K562 (cell line): ENCODE measurements at regions not wholly inside any gene's neighbourhood (a gene's known extent, or its start where the extent isn't known, plus 50 kb on each side); places are given as distances from the start of the nearest gene placed in this dataset.
"Not testable (repeated sequence)": the region's sequence is repeated elsewhere in the genome, so short reads cannot be mapped to it uniquely, and the experiment has no call there.

ENCODE experiments used
- ATAC-seq: fragments of 200-7000 bp; cut with Tn5 transposase; 3 replicates; pipeline ENCODE4 v1.9.1; 2020; ENCODE audit warnings: moderate library complexity
- BruUV-seq: library from RNA; stranded (reverse); fragments of 400-500 nt; replicated peaks from 2 replicates; lab custom pipeline; 2021; lab: Mats Ljungman, UMichigan
- CTCF ChIA-PET: fragments of 300-600 bp; formaldehyde crosslinking; extraction: SDS; loops from one replicate; lab custom pipeline; 2021; ENCODE audit warnings: low intra/inter-chr PET ratio; lab: Yijun Ruan, JAX
- POLR2A ChIA-PET: fragments of 300-600, 350-650 bp; sonication (Branson Sonifier 250); formaldehyde crosslinking; extraction: SDS; loops from one replicate; lab custom pipeline; 2021; ENCODE audit warnings: antibody characterized with exemption, inconsistent platforms; lab: Yijun Ruan, JAX
- DNase-seq, 4 experiments: peaks; one replicate each; pipeline versions ENCODE4 v3.0.0 to v3.0.0-alpha.2; 2011 to 2018; ENCODE audit warnings: low spot score in 3 of 4, mixed read lengths in 3 of 4; ENCODE audit errors: extremely low read depth in 1 of 4
- FAIRE-seq: peaks from 2 replicates; lab custom pipeline; 2011; peaks lifted over from hg19 to GRCh38; lab: Jason Lieb, UNC
- H2AFZ ChIP-seq: 2 replicates; pipeline ENCODE4 v1.6.0; 2011; ENCODE audit warnings: low read depth, low read length, control low read depth, inconsistent platforms
- H3K27ac ChIP-seq: fragments of 200-600 bp; 3 replicates; pipeline ENCODE4 v1.8.0; 2011; ENCODE audit warnings: low read depth, mild to moderate bottlenecking, control low read depth, inconsistent platforms, low read length, moderate library complexity, mixed read lengths; ENCODE audit errors: extremely low read depth
- H3K27me3 ChIP-seq, 2 experiments: fragments of 300-600 bp in 1 of 2; 2 replicates in 1 of 2; 3 replicates in 1 of 2; pipeline versions ENCODE4 v1.6.0 to v1.8.0; 2011; ENCODE audit warnings: inconsistent platforms in 2 of 2, low read length in 2 of 2, mild to moderate bottlenecking in 1 of 2, mixed read lengths in 1 of 2, moderate library complexity in 1 of 2; ENCODE audit not compliant: control insufficient read depth in 2 of 2, insufficient read depth in 2 of 2
- H3K36me3 ChIP-seq: fragments of 300-600 bp; 3 replicates; pipeline ENCODE4 v1.8.0; 2011; ENCODE audit warnings: mild to moderate bottlenecking, low read length, inconsistent platforms; ENCODE audit not compliant: control insufficient read depth, insufficient read depth
- H3K4me1 ChIP-seq, 2 experiments: fragments of 200-600 bp in 1 of 2; replicated peaks in 1 of 2; 2 replicates in 1 of 2; 3 replicates in 1 of 2; pipeline versions ENCODE4 v1.5.1 to v1.8.0; 2011; ENCODE audit warnings: inconsistent platforms in 2 of 2, low read length in 2 of 2, mild to moderate bottlenecking in 1 of 2, mixed read lengths in 1 of 2, moderate library complexity in 1 of 2; ENCODE audit not compliant: control insufficient read depth in 2 of 2, insufficient read depth in 2 of 2
- H3K4me2 ChIP-seq: 2 replicates; pipeline ENCODE4 v1.6.1; 2011; ENCODE audit warnings: low read length, control low read depth, inconsistent platforms, mixed read lengths; ENCODE audit not compliant: insufficient read depth
- H3K4me3 ChIP-seq: fragments of 200-600 bp; sonication (generic), shearing (Covaris generic); 2 replicates; pipeline ENCODE4 v1.5.1; 2016; ENCODE audit warnings: control low read depth, inconsistent platforms
- H3K79me2 ChIP-seq: fragments of 200-600 bp; 3 replicates; pipeline ENCODE4 v1.8.0; 2011; ENCODE audit warnings: low read length, inconsistent platforms; ENCODE audit not compliant: control insufficient read depth, insufficient read depth
- H3K9ac ChIP-seq, 2 experiments: 2 replicates each; pipeline versions ENCODE4 v1.6.0 to v1.6.1; 2011; ENCODE audit warnings: low read depth in 2 of 2, low read length in 2 of 2, control low read depth in 1 of 2, inconsistent platforms in 1 of 2, mild to moderate bottlenecking in 1 of 2, mixed read lengths in 1 of 2; ENCODE audit not compliant: insufficient read depth in 1 of 2
- H3K9me1 ChIP-seq: one replicate; pipeline ENCODE4 v1.6.0; 2011; ENCODE audit warnings: inconsistent platforms, mild to moderate bottlenecking, low read length, moderate library complexity; ENCODE audit not compliant: control insufficient read depth, insufficient read depth
- H3K9me3 ChIP-seq: replicated peaks from 2 replicates; pipeline ENCODE4 v1.5.1; 2011; ENCODE audit warnings: low read depth, low read length, inconsistent platforms; ENCODE audit not compliant: control insufficient read depth, insufficient read depth
- H4K20me1 ChIP-seq: replicated peaks from 2 replicates; pipeline ENCODE4 v1.6.1; 2011; ENCODE audit warnings: low read length, inconsistent platforms, mixed read lengths; ENCODE audit not compliant: control insufficient read depth, insufficient read depth
- NKRF ChIP-seq: fragments of 450-650 bp; IDR thresholded peaks from 2 replicates; pipeline ENCODE4 v1.6.1; 2016; ENCODE audit warnings: borderline replicate concordance
- THRB ChIP-seq: fragments of 450-650 bp; formaldehyde crosslinking; conservative IDR thresholded peaks from 2 replicates; pipeline ENCODE4 v1.4.0; 2022; ENCODE audit warnings: mild to moderate bottlenecking, missing genetic modification characterization
- ZNF512 ChIP-seq: IDR thresholded peaks from 2 replicates; pipeline ENCODE4 v1.6.1; 2016; ENCODE audit warnings: missing genetic modification characterization, missing compliant biosample characterization
- in situ Hi-C: fragments of 300-500 bp; cut with MboI; formaldehyde crosslinking; loops from 4 replicates; pipeline ENCODE4 v1.15.0; 2018; ENCODE audit warnings: inconsistent platforms, mixed read lengths
- intact Hi-C: fragments of 100-400 bp; cut with micrococcal nuclease; formaldehyde crosslinking; loops from 2 replicates; pipeline ENCODE4 v1.14.2; 2022

GRCh38 chr15:84384421-84384820 is 148.8 kb downstream of the GOLGA6L4 start:
- DNase-seq, BruUV-seq, H3K9me1 ChIP-seq, H3K9ac ChIP-seq, CTCF ChIA-PET, POLR2A ChIA-PET, H3K27me3 ChIP-seq, H3K4me2 ChIP-seq, in situ Hi-C loops, H4K20me1 ChIP-seq, H3K79me2 ChIP-seq, H3K4me1 ChIP-seq, FAIRE-seq, intact Hi-C loops, H3K27ac ChIP-seq, H3K36me3 ChIP-seq, ATAC-seq, H3K9me3 ChIP-seq, H2AFZ ChIP-seq, H3K4me3 ChIP-seq: not testable (repeated sequence)
- TF ChIP-seq NKRF (0 out of 2 replicates have a peak, but pooled peaks have one; percentile 18), THRB (CRISPR knock-in tag) (peak; percentile 36; the same call in 1 of the 2 replicates), ZNF512 (tag) (peak; percentile 88)
